Left ventricle myocardium inferior (tissue), 1 donor: ENCODE measurements at regions not wholly inside any gene's neighbourhood (a gene's known extent, or its start where the extent isn't known, plus 50 kb on each side); places are given as distances from the start of the nearest gene placed in this dataset.

Experiments used
- DNase-seq: peaks from one replicate; pipeline ENCODE4 v3.0.0-alpha.2; 2020
- H3K27ac ChIP-seq: fragments of 200-600 bp; replicated peaks from 2 replicates; pipeline ENCODE4 v1.8.0; 2021
- H3K27me3 ChIP-seq: fragments of 200-600 bp; 2 replicates; pipeline ENCODE4 v1.8.0; 2021; ENCODE audit warnings: low read depth
- H3K36me3 ChIP-seq: fragments of 200-600 bp; 2 replicates; pipeline ENCODE4 v1.8.0; 2021
- H3K4me1 ChIP-seq: fragments of 200-600 bp; 2 replicates; pipeline ENCODE4 v1.8.0; 2021
- H3K4me3 ChIP-seq: fragments of 200-600 bp; 2 replicates; pipeline ENCODE4 v1.8.0; 2021; ENCODE audit warnings: mild to moderate bottlenecking, moderate library complexity
- H3K9me3 ChIP-seq: fragments of 200-600 bp; replicated peaks from 2 replicates; pipeline ENCODE4 v1.8.0; 2021
- CTCF ChIP-seq: fragments of 200-600 bp; IDR thresholded peaks from 2 replicates; pipeline ENCODE4 v1.8.0; 2021; ENCODE audit warnings: antibody characterized with exemption, mild to moderate bottlenecking, borderline replicate concordance
- intact Hi-C: fragments of 100-400 bp; cut with micrococcal nuclease; formaldehyde crosslinking; loops from one replicate; pipeline ENCODE4 v1.11.0; 2022
- donor health status: DM: no; HTN: yes; CAD: no; lungs with severe emphysema.

GRCh38 chr18:10310626-10311025, 143.8 kb upstream of the APCDD1 start:
- H3K4me1 ChIP-seq, result no peaks in the 10 kb centered on the region
- no peak overlapping the region for H3K27ac ChIP-seq
- no peak overlapping the region for H3K4me3 ChIP-seq
- H3K9me3 ChIP-seq, result no peaks in the 10 kb centered on the region
- DNase-seq, result no peak
- no peaks in the 10 kb centered on the region for H3K27me3 ChIP-seq
- no peaks in the 10 kb centered on the region for H3K36me3 ChIP-seq
- TF ChIP-seq CTCF, result no peak
- intact Hi-C loops, result no loop called here

DNA sequence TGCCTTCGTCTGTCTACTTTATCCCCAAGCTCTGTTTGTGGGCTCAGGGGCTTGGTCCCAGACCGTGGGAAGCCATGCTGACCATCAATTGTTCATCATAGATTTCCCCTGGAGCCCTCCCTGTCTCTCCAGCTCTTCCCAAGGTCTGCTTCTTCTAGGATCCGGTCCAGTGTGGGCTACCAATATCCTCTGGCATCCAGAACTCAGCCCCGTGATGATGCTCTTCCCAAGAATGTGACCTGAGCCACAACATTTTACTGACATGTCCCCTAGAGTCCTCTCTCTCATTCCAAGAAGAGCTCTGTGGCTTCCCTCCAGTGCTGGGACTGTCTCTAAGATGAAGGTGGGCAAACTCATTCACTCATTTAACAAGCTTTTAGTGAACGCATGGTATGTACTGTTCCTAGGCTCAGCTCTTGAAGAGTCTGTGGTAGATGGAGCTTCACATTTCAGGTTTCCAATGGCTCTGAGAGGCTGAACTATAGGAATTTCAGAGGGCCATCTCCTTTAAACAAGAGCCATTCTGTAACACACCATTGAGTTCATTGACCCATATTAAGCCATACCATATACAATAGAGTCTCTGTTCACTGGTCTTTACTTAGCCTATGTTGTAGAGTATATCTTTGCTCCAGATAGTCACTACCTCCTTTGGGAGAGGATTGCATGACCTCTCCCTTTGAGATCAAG, 142.0 kb upstream of the APCDD1 start:
- no peak overlapping the region for H3K27ac ChIP-seq
- H3K4me3 ChIP-seq, result no peak overlapping the region
- H3K36me3 ChIP-seq, result no peaks in the 10 kb centered on the region
- DNase-seq, result no peak
- H3K9me3 ChIP-seq, result no peaks in the 10 kb centered on the region
- TF ChIP-seq CTCF, result no peak
- intact Hi-C loops, result no loop called here
- H3K27me3 ChIP-seq, result no peaks in the 10 kb centered on the region
- no peaks in the 10 kb centered on the region for H3K4me1 ChIP-seq

DNA sequence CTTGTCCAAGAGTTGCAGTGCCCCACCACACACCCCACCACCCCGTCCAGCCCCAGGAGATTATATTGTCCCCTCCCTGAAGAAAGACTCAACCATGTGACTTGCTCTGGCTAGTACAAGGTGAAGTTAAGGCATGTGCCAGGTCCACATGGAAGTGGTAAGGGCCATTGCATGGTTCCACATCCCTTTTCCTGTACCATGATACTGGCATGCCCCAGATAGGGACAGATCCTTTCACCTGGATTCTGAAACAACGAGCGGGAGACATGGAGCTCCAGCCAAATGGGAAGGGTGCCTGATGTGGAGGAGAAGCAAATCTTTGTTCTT, 141.5 kb upstream of the APCDD1 start:
- no peak for TF ChIP-seq CTCF

DNA sequence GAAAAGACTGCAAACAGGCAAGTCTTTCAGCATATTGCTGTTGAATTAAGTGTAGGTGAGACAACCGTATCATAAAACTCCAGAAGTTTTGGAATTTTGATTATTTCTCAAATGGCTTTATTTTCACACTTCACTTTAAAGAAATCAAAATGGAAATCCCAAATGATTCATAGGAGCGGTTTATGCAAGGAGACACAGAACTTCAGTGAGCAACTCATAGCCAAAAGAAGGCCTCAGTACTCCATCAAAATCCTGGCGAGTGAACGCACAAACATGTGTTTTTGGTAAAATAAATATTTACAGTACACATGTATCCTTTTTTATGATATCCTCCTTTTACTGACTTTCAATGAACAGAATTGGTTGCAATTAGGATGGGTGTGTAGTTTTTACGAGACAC, 140.4 kb upstream of the APCDD1 start:
- Histone ChIP-seq H3K9me3 (no peaks in the 10 kb centered on the region), H3K27ac (no peak overlapping the region), H3K4me3 (no peak overlapping the region), H3K4me1 (no peaks in the 10 kb centered on the region), H3K36me3 (no peaks in the 10 kb centered on the region), H3K27me3 (no peaks in the 10 kb centered on the region)
- TF ChIP-seq CTCF, result no peak
- intact Hi-C loops, result no loop called here
- DNase-seq, result no peak

More for the DNA sequence above, 141.5 kb upstream of the APCDD1 start:
- Histone ChIP-seq H3K27me3 (no peaks in the 10 kb centered on the region), H3K4me3 (no peak overlapping the region), H3K9me3 (no peaks in the 10 kb centered on the region), H3K4me1 (no peaks in the 10 kb centered on the region), H3K27ac (no peak overlapping the region), H3K36me3 (no peaks in the 10 kb centered on the region)
- no peak for DNase-seq
- intact Hi-C loops, result no loop called here

DNA sequence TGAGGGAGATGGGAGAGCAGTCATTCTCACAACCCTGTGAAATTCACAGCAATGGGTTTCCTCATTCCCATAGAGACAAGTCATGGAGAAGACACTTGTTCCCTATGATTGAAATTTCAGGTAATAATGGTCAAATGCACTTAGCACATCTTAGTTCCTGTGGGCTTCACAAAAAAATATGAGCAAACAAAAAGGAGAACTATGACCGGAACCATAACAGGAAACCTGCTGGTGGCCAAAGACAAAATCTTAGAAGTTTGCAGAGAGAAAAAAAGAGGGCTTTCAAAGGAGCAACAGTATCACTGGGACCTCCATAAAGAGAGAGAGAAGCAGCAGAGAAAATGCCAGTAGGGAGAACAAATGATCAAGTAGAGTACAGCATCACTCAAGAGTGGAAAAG, 138.9 kb upstream of the APCDD1 start:
- TF ChIP-seq CTCF, result no peak
- Histone ChIP-seq H3K27ac (no peak overlapping the region), H3K4me3 (no peak overlapping the region), H3K36me3 (no peaks in the 10 kb centered on the region), H3K4me1 (no peaks in the 10 kb centered on the region), H3K9me3 (no peaks in the 10 kb centered on the region), H3K27me3 (no peaks in the 10 kb centered on the region)
- intact Hi-C loops, result no loop called here
- no peak for DNase-seq
